Subcutaneous abdominal adipose tissue (tissue), 5 donors: ENCODE measurements at regions not wholly inside any gene's neighbourhood (a gene's known extent, or its start where the extent isn't known, plus 50 kb on each side); places are given as distances from the start of the nearest gene placed in this dataset.

ENCODE experiments used
- H3K27ac ChIP-seq: one replicate; pipeline ENCODE4 v1.7.0; 2013; ENCODE audit warnings: low read depth, mild to moderate bottlenecking, inconsistent platforms, low read length, moderate library complexity
- H3K27me3 ChIP-seq, 5 donors: one replicate each; pipeline ENCODE4 v1.7.0; 2013; ENCODE audit warnings: low read length in 5 of 5, inconsistent platforms in 1 of 5; ENCODE audit not compliant: control insufficient read depth in 5 of 5, insufficient read depth in 4 of 5
- H3K36me3 ChIP-seq, 5 donors: one replicate each; pipeline ENCODE4 v1.7.0; 2013; ENCODE audit warnings: low read length in 5 of 5; ENCODE audit not compliant: control insufficient read depth in 5 of 5, insufficient read depth in 5 of 5
- H3K4me1 ChIP-seq, 5 donors: one replicate each; pipeline ENCODE4 v1.7.0; 2013; ENCODE audit warnings: low read length in 5 of 5, mild to moderate bottlenecking in 3 of 5, moderate library complexity in 1 of 5; ENCODE audit not compliant: control insufficient read depth in 5 of 5, insufficient read depth in 5 of 5
- H3K4me3 ChIP-seq, 5 donors: one replicate each; pipeline ENCODE4 v1.7.0; 2013; ENCODE audit warnings: low read length in 5 of 5, low read depth in 1 of 5
- H3K9ac ChIP-seq, 5 donors: one replicate each; pipeline ENCODE4 v1.7.0; 2013; ENCODE audit warnings: low read length in 5 of 5, mild to moderate bottlenecking in 4 of 5, moderate library complexity in 3 of 5
- H3K9me3 ChIP-seq, 5 donors: one replicate each; pipeline ENCODE4 v1.7.0; 2013; ENCODE audit warnings: low read length in 5 of 5; ENCODE audit not compliant: control insufficient read depth in 5 of 5
- donor health status: healthy.
- donor health status: healthy.
- donor health status: healthy.
- donor health status: healthy.
- donor health status: healthy.

DNA sequence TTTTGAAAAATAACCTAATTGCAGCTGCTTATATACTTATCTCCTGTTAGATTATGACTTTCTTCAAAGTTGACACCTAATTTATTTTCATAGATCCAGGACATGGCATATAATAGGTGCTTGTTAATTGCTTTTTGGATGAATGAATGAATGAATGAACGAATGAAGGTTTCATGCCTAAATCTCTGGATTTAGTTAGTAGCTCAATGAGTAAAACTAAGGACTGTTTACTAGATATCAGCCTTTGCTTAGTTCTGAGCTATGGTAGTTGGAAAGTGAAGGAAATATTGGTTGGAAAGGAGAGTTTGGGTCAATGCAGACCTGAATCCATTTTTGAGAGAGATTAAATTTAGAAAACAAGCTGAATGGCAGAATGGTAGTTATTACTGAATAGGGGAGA is 160.4 kb upstream of the SGO1 start:
- Histone ChIP-seq H3K27ac (no peak overlapping the region), H3K9ac (no peak overlapping the region), H3K4me1 (no peaks in the 10 kb centered on the region), H3K36me3 (no peaks in the 10 kb centered on the region), H3K4me3 (no peak overlapping the region), H3K27me3 (no peaks in the 10 kb centered on the region), H3K9me3 (no peaks in the 10 kb centered on the region)

DNA sequence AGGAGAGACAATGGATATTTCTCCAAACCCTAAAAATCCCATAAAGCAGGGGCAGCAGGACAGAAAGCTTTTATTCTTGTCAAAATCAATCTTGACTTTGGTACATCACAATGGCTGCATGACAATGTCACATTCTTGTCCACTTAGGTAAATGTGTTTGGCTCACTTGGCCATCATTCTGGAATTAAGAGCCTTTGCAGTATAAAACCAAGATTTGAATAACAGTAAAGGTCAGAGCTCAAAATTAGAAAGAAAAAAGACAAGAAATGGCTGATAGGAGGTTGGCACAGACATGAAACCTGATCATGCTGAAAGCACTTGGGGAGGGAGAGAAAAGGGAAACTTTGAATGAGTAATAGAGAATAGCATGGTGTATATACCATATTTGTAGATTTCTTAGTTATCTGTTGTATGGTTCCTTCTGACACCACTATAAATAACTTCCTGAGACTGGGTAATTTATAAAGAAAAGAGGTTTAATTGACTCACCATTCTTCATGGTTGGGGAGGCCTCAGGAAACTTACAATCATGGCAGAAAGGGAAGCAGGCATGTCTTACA is 158.5 kb upstream of the SGO1 start:
- Histone ChIP-seq H3K4me3 (no peak overlapping the region), H3K27me3 (no peaks in the 10 kb centered on the region), H3K9ac (no peak overlapping the region), H3K36me3 (no peaks in the 10 kb centered on the region), H3K9me3 (no peaks in the 10 kb centered on the region), H3K27ac (no peak overlapping the region), H3K4me1 (peaks cover 0 to 3% (median 0%) of the 10 kb centered on the region in 5 donors)

DNA sequence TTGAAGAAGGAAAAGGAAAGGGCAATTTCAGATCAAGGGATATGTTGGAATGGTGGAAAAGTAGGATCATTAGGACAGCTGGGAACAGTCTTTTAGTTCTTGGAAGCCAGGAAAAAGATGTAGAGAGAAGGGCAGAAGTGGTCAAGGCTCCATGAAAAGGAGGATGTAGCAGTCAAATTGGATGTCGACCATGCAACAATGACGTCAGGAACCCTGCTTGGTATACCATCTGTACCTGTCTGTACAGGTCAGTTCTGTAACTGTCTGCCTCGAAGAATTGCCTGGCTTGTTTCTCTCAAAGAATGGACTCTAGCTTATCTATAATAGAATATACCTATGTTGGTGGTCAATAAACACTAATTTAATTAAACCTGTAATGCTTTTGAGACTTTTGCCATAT is 157.8 kb upstream of the SGO1 start:
- H3K36me3 ChIP-seq, result no peaks in the 10 kb centered on the region
- no peak overlapping the region for H3K4me3 ChIP-seq
- no peaks in the 10 kb centered on the region for H3K27me3 ChIP-seq
- no peaks in the 10 kb centered on the region for H3K9me3 ChIP-seq
- no peak overlapping the region for H3K27ac ChIP-seq
- H3K9ac ChIP-seq, result no peak overlapping the region
- peaks cover 0 to 3% (median 0%) of the 10 kb centered on the region in 5 donors for H3K4me1 ChIP-seq

DNA sequence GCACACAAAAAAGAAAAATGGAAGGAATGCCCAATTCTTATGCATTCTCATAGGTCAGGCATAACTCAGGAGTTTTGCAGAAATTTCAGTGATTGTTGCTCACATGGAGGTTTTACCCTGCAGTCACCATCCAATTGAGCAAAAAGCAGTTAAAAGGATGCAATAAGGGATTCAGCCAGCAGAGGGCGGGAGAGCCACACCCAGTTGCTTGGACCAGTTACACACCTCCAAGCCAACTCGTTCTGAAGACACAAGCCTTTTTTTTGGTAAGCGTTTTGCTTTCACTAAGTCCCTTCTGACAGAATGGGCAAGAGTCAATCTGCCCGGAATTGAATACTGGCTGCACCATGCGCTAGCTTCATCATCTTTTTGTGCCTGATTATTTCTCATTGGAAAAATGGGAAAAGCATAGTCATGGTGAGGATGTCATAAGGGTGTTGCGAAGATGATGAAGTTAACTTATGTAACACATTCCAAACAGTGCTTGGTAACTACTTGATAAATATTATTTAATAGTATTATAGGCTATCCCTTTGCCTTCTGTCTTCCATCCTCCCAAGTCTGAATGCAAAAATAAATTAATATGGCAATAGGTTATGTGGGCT is 154.4 kb upstream of the SGO1 start:
- Histone ChIP-seq H3K4me1 (peaks cover 0 to 3% (median 0%) of the 10 kb centered on the region in 5 donors), H3K9ac (no peak overlapping the region), H3K4me3 (no peak overlapping the region), H3K9me3 (no peaks in the 10 kb centered on the region), H3K27ac (no peak overlapping the region), H3K36me3 (no peaks in the 10 kb centered on the region), H3K27me3 (no peaks in the 10 kb centered on the region)

DNA sequence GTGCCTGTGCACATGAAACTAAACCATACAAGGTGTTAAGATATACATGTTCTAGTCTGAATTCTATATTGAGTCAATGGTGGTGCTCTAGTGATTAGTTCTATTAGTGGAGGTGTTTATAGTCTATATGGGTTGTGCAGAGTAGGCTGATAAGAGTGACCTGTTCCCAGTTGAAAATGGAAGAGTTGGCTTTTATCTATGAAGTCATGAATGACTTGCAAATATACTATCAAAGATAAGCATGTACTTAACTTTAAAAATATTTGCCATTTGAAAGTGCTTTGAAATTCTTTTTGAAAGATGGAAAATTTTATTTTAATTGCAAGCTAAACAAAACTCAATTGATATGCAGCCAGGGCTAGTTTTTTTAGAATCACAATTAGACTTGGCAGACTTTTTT is 150.6 kb upstream of the SGO1 start:
- Histone ChIP-seq H3K27ac (no peak overlapping the region), H3K9ac (no peak overlapping the region), H3K27me3 (no peaks in the 10 kb centered on the region), H3K4me3 (no peak overlapping the region), H3K4me1 (peaks cover 0 to 3% (median 0%) of the 10 kb centered on the region in 5 donors), H3K36me3 (no peaks in the 10 kb centered on the region), H3K9me3 (no peaks in the 10 kb centered on the region)

DNA sequence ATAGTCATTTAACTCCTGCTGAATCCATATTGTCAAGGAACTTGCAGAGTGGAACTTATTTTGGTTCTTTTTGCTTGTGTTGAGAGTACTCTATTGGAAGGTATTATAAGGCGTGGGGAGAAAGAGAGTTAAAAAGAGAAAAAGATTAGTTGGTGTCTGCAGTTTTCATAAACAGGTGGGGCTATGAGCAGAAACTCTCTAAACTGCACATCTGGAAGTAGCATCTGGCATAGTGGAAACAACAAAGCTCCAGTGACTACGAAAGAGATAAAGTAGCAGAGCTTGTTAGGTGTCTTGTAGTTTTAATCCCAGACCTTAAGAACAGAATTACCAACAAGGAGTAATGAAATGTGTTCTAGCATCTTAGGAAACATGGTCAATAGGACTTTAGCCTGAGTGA is 148.8 kb upstream of the SGO1 start:
- no peaks in the 10 kb centered on the region for H3K9me3 ChIP-seq

DNA sequence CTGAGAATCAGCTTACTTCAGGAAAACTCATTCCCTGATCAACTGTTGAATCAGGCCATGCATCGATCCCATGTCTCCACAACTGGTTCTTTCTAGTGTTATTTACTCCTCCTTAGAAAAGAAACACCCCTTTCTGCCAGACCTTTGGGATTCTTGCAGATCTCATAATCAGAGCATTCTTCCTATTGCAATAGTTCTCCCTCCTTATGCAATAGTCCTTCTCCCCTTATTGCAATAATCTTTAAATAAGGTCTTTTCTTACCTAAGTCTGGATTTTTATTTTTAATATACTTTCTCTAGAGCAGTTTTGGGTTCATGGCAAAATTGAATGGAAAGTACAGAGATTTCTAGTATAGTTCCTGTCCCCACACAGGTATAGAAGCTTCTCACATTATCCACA is 141.9 kb upstream of the SGO1 start:
- no peaks in the 10 kb centered on the region for H3K9me3 ChIP-seq
- H3K4me1 ChIP-seq, result peaks cover 0 to 9% (median 0%) of the 10 kb centered on the region in 5 donors
- H3K27me3 ChIP-seq, result no peaks in the 10 kb centered on the region
- no peak overlapping the region for H3K9ac ChIP-seq
- H3K36me3 ChIP-seq, result no peaks in the 10 kb centered on the region
- H3K4me3 ChIP-seq, result no peak overlapping the region
- H3K27ac ChIP-seq, result no peak overlapping the region

More for the DNA sequence above, 148.8 kb upstream of the SGO1 start:
- H3K36me3 ChIP-seq, result no peaks in the 10 kb centered on the region
- H3K9ac ChIP-seq, result no peak overlapping the region
- H3K27me3 ChIP-seq, result no peaks in the 10 kb centered on the region
- no peak overlapping the region for H3K4me3 ChIP-seq
- H3K4me1 ChIP-seq, result no peaks in the 10 kb centered on the region
- H3K27ac ChIP-seq, result no peak overlapping the region

DNA sequence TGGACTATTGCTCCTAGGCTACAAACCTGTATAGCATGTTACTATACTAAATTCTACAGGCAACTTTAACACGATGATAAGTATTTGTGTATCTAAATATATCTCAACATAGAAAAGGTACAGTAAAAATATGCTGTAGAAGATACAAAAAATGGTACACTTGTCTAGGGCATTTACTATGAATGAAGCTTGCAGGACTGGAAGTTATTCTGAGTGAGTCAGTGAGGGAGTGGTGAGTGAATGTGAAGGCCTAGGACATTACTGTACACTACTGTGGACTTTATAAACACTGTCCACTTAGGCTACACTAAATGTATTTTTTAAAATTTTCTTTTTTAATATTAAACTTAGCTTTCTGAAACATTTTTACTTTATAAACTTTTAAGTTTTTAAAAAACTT is 140.5 kb upstream of the SGO1 start:
- Histone ChIP-seq H3K9ac (no peak overlapping the region), H3K36me3 (no peaks in the 10 kb centered on the region)

DNA sequence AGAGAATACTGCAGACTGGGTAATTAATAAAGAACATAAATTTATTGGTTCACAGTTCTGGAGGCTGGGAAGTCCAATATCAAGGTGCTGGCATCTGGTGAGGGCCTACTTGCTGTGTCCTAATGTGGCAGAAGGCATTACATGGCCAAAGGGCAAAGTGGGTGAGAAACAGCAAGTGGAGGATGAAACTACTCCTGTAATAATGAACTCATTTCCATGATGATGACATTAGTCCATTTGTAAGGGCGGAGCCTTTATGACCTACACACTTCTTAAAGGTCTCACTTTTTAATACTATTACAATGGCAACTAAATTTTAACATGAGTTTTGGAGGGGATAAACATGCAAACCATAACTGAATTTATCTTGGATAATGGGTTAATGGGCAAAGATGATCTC is 139.6 kb upstream of the SGO1 start:
- peaks cover 0 to 9% (median 0%) of the 10 kb centered on the region in 5 donors for H3K4me1 ChIP-seq
- H3K4me3 ChIP-seq, result no peak overlapping the region
- no peak overlapping the region for H3K27ac ChIP-seq
- no peaks in the 10 kb centered on the region for H3K36me3 ChIP-seq
- H3K27me3 ChIP-seq, result no peaks in the 10 kb centered on the region
- H3K9me3 ChIP-seq, result no peaks in the 10 kb centered on the region
- no peak overlapping the region for H3K9ac ChIP-seq

More for the DNA sequence above, 140.5 kb upstream of the SGO1 start:
- Histone ChIP-seq H3K9me3 (no peaks in the 10 kb centered on the region), H3K27me3 (no peaks in the 10 kb centered on the region), H3K27ac (no peak overlapping the region), H3K4me3 (no peak overlapping the region), H3K4me1 (peaks cover 0 to 9% (median 0%) of the 10 kb centered on the region in 5 donors)

DNA sequence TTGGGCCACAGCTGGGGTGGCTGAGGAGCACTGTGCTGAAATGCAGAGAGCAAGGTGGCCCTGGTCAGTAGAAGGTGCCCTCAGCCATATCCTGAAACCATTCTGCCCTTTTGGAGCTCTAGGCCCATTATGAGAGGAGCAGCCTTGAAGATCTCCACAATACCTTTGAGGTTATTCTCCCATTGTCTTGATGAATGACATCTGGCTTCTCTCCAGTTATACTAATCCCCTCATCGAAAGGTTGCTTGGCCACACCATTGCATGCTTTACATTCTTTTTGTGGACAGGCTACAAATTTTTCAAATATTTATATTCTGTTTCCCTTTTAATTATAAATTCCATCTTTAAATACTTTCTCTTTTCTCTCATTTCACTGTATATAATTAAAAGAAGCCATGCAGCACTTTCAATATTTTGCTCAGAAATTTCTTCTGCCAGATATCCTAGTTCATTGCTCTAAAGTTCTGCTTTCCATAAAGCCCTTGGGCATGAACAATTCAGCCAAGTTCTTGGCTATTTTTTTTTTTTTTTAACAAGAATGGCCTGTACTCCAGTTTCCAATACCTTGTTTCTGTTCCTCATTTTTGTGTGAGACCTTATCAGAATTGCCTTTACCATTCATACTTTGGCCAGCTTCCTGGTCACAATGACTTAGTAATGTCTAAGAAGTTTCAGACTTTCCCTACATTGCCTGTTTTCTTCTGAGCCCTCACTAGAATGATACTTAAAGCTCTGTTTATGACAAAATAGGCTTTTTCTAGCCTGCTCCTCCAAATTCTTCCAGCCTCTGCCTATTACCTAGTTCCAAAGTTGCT is 138.9 kb upstream of the SGO1 start:
- Histone ChIP-seq H3K9ac (no peak overlapping the region), H3K4me3 (no peak overlapping the region), H3K9me3 (no peaks in the 10 kb centered on the region), H3K36me3 (no peaks in the 10 kb centered on the region), H3K27me3 (no peaks in the 10 kb centered on the region), H3K4me1 (peaks cover 0 to 9% (median 0%) of the 10 kb centered on the region in 5 donors), H3K27ac (no peak overlapping the region)
